Lower leg skin (tissue), 4 donors: ENCODE measurements at regions not wholly inside any gene's neighbourhood (a gene's known extent, or its start where the extent isn't known, plus 50 kb on each side); places are given as distances from the start of the nearest gene placed in this dataset.
"Not testable (repeated sequence)": the region's sequence is repeated elsewhere in the genome, so short reads cannot be mapped to it uniquely, and the experiment has no call there.

ENCODE experiments used
- DNase-seq, 2 donors: peaks; one replicate each; pipeline ENCODE4 v3.0.0-alpha.2; 2019; ENCODE audit warnings: low spot score in 2 of 2
- H3K4me3 ChIP-seq: fragments of 200-600 bp; sonication (generic); 2 replicates; pipeline ENCODE4 v1.5.1; 2017; ENCODE audit warnings: mild to moderate bottlenecking, low read depth; ENCODE audit not compliant: poor library complexity, severe bottlenecking
- CTCF ChIP-seq, 3 donors: fragments of 450-650 bp; IDR thresholded peaks; one replicate each; pipeline ENCODE4 v1.5.1; 2016; ENCODE audit warnings: antibody characterized with exemption in 3 of 3, mild to moderate bottlenecking in 3 of 3, moderate library complexity in 2 of 3
- POLR2A ChIP-seq, 2 donors: fragments of 450-650 bp; IDR thresholded peaks; one replicate each; pipeline ENCODE4 v1.6.1; 2016 to 2017; ENCODE audit warnings: antibody characterized with exemption in 2 of 2, mild to moderate bottlenecking in 1 of 2, moderate library complexity in 1 of 2
- WGBS, 2 donors: methylation state at CpG; one replicate each; pipeline ENCODE4 v1.1.5; 2018; 5-methylcytosine and 5-hydroxymethylcytosine counted together
- intact Hi-C: fragments of 100-400 bp; cut with DNase I; formaldehyde crosslinking; loops from one replicate; pipeline ENCODE4 v1.15.0; 2023; ENCODE audit warnings: low total_unique reads

DNA sequence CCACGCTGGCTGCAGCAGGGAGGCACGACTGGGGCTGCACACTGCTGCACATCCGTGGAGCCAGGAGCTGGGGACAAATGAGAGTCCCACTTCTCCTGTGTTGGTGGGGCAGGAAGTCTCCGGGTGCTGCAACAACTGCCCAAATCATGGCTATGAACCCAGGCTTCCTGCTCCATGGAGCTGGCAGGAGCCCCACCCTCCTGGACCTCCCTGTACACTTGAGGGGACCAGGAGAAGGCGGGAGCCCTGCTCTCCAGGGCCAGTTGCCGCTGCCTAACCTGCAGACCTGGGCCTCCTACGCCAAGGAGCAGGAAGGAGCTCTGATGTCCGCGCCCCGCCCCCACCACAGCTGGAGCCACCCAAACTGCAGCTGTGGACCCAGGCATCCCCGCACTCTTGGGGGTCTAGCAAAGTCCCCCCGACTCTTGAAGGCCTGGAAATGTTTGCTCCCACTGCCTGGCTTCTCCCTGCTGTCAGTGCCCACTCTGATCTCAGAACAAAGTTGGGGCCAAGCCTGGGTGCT is 752.1 kb upstream of the PCDH20 start:
- intact Hi-C loops, result no loop called here
- 89 to 90% methylated on average over 11 to 12 of the region's 12 CpGs for WGBS, 2 donors
- no peak overlapping the region for H3K4me3 ChIP-seq
- DNase-seq, result no peak
- no peak for TF ChIP-seq CTCF (IDR thresholded peaks at IDR 0.05)

- intact Hi-C loops, result no loop called here
Measured at GRCh38 chr13:62162860-62163259, 747.2 kb upstream of the PCDH20 start.

GRCh38 chr13:62158520-62158919 is 742.9 kb upstream of the PCDH20 start:
- intact Hi-C loops, result no loop called here
- no peak overlapping the region for H3K4me3 ChIP-seq
- DNase-seq, result no peak
- WGBS, 2 donors, result 86 to 91% methylated on average over 3 of the region's 3 CpGs
- TF ChIP-seq CTCF (IDR thresholded peaks at IDR 0.05) (no peak), POLR2A (IDR thresholded peaks at IDR 0.05) (no peak)

More at GRCh38 chr13:62162860-62163259, 747.2 kb upstream of the PCDH20 start:
- 80 to 85% methylated on average over 2 of the region's 2 CpGs for WGBS, 2 donors
- TF ChIP-seq POLR2A (IDR thresholded peaks at IDR 0.05), result no peak
- TF ChIP-seq CTCF (IDR thresholded peaks at IDR 0.05), result no peak
- H3K4me3 ChIP-seq, result no peak overlapping the region
- DNase-seq, result no peak

DNA sequence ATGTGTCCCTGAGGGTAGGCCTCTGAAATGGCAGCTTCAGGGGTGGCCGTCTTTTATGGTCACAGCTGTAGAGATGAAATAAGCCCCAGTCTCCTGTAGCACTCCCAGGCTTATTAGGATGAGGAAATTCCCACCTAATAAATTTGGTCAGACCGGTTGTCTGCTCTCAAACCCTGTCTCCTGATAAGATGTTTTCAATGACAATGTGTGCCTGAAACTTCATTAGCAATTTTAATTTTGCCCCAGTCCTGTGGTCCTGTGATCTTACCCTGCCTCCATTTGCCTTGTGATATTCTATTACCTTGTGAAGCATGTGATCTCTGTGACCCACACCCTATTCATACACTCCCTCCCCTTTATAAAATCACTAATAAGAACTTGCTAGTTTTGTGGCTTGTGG is 736.1 kb upstream of the PCDH20 start:
- intact Hi-C loops, result not testable (repeated sequence)

GRCh38 chr13:62142048-62142447 is 726.4 kb upstream of the PCDH20 start:
- WGBS, 2 donors, result 75 to 89% methylated on average over 3 of the region's 3 CpGs
- intact Hi-C loops, result no loop called here
- no peak for DNase-seq
- no peak overlapping the region for H3K4me3 ChIP-seq
- TF ChIP-seq POLR2A (IDR thresholded peaks at IDR 0.05) (no peak), CTCF (IDR thresholded peaks at IDR 0.05) (no peak)

More for the DNA sequence above, 736.1 kb upstream of the PCDH20 start:
- not testable (repeated sequence) for H3K4me3 ChIP-seq, DNase-seq
- 86% methylated on average over 2 of the region's 2 CpGs for WGBS, 2 donors

- intact Hi-C loops, result no loop called here
- no peak for TF ChIP-seq POLR2A (IDR thresholded peaks at IDR 0.05)
- TF ChIP-seq CTCF (IDR thresholded peaks at IDR 0.05), result no peak
- DNase-seq, result no peak
- H3K4me3 ChIP-seq, result no peak overlapping the region
Measured at GRCh38 chr13:62139597-62139996, 723.9 kb upstream of the PCDH20 start.
